B cell (primary cell): ENCODE measurements at regions not wholly inside any gene's neighbourhood (a gene's known extent, or its start where the extent isn't known, plus 50 kb on each side); places are given as distances from the start of the nearest gene placed in this dataset.

ENCODE experiments used
- EZH2 ChIP-seq: IDR thresholded peaks from 2 replicates; pipeline ENCODE4 v1.6.1; 2012; ENCODE audit warnings: borderline replicate concordance, low read depth, mild to moderate bottlenecking, moderate library complexity, low read length; ENCODE audit not compliant: insufficient read depth, poor library complexity, severe bottlenecking
- TF ChIP-seq, protein P1 (sequence below): fragments of 200-600 bp; IDR thresholded peaks from one replicate; pipeline ENCODE4 v1.8.0; 2022; ENCODE audit warnings: antibody characterized with exemption, mild to moderate bottlenecking

DNA sequence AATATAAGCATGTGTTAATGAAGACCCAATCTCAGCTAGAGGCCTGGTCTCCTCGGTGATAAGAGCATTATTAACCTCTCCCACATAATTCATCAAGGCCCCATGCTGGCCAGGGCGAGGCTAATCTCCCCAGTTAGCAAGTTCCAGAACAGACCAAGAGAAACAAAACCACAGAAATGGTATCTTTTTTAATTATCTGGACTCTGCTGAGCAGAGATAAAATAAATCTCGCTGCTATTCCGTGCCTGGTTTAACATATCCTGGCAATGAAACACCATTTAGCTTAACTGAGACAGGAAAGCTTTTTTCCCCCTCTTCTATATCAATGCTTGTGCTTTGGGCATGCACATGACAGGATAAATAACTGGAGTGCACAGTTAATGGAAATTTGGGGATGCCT is 72.5 kb upstream of the ARHGEF3 start:
- TF ChIP-seq EZH2 = no peak
- TF ChIP-seq, protein P1, sequence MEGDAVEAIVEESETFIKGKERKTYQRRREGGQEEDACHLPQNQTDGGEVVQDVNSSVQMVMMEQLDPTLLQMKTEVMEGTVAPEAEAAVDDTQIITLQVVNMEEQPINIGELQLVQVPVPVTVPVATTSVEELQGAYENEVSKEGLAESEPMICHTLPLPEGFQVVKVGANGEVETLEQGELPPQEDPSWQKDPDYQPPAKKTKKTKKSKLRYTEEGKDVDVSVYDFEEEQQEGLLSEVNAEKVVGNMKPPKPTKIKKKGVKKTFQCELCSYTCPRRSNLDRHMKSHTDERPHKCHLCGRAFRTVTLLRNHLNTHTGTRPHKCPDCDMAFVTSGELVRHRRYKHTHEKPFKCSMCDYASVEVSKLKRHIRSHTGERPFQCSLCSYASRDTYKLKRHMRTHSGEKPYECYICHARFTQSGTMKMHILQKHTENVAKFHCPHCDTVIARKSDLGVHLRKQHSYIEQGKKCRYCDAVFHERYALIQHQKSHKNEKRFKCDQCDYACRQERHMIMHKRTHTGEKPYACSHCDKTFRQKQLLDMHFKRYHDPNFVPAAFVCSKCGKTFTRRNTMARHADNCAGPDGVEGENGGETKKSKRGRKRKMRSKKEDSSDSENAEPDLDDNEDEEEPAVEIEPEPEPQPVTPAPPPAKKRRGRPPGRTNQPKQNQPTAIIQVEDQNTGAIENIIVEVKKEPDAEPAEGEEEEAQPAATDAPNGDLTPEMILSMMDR = no peak
